Esophagus mucosa (tissue), 1 donor: ENCODE measurements at regions not wholly inside any gene's neighbourhood (a gene's known extent, or its start where the extent isn't known, plus 50 kb on each side); places are given as distances from the start of the nearest gene placed in this dataset.

Source experiments
- ATAC-seq: fragments of 200-7000 bp; cut with Tn5 transposase; one replicate; pipeline ENCODE4 v1.9.1; 2020
- donor health status: DM: yes; HTN: yes; CAD: no.

GRCh38 chrX:79300856-79301255 is 66.3 kb downstream of the ITM2A start:
- ATAC-seq = no peak

- no peak for ATAC-seq
Measured at GRCh38 chrX:79290596-79290995, 76.5 kb downstream of the ITM2A start.

GRCh38 chrX:79288733-79289132 is 78.4 kb downstream of the ITM2A start:
- ATAC-seq = no peak

- no peak for ATAC-seq
Measured at GRCh38 chrX:79287724-79288123, 79.4 kb downstream of the ITM2A start.

GRCh38 chrX:79281775-79282174 is 85.4 kb downstream of the ITM2A start:
- no peak for ATAC-seq

GRCh38 chrX:79270401-79270800 is 96.7 kb downstream of the ITM2A start:
- peak; percentile 65 for ATAC-seq

- ATAC-seq = no peak
Measured at GRCh38 chrX:79268788-79269187, 98.3 kb downstream of the ITM2A start.

- ATAC-seq = no peak
Measured at GRCh38 chrX:79266702-79267101, 100.4 kb downstream of the ITM2A start.

- no peak for ATAC-seq
Measured at GRCh38 chrX:79263550-79263949, 103.6 kb downstream of the ITM2A start.

GRCh38 chrX:79259073-79259689 is 108.0 kb downstream of the ITM2A start:
- ATAC-seq = peak; percentile 31

GRCh38 chrX:79243691-79244090 is 99.2 kb downstream of the GPR174 start:
- ATAC-seq = no peak

GRCh38 chrX:79235899-79236298 is 91.4 kb downstream of the GPR174 start:
- ATAC-seq = no peak

- ATAC-seq = no peak
Measured at GRCh38 chrX:79231662-79232061, 87.2 kb downstream of the GPR174 start.
